CD14-positive monocyte (primary cell): ENCODE measurements at regions not wholly inside any gene's neighbourhood (a gene's known extent, or its start where the extent isn't known, plus 50 kb on each side); places are given as distances from the start of the nearest gene placed in this dataset.

Experiments
- DNase-seq, 3 donors: peaks; one replicate each; pipeline ENCODE4 v3.0.0-alpha.2; 2011 to 2022
- H2AFZ ChIP-seq: 2 replicates; pipeline ENCODE4 v1.6.0; 2012; ENCODE audit warnings: mild to moderate bottlenecking, low read depth, low read length, inconsistent platforms; ENCODE audit not compliant: insufficient read depth, poor library complexity, severe bottlenecking
- H3K27ac ChIP-seq, 2 donors: 1 replicate in 1 of 2; 2 replicates in 1 of 2; pipeline ENCODE4 v1.5.1; 2012 to 2013; ENCODE audit warnings: low read length in 2 of 2, control low read depth in 1 of 2, inconsistent platforms in 1 of 2, low read depth in 1 of 2, mild to moderate bottlenecking in 1 of 2
- H3K27me3 ChIP-seq, 2 donors: one replicate each; pipeline versions ENCODE4 v1.6.0 to v1.6.1; 2011 to 2013; ENCODE audit warnings: low read length in 2 of 2; ENCODE audit not compliant: control insufficient read depth in 2 of 2, insufficient read depth in 2 of 2
- H3K36me3 ChIP-seq, 2 donors: replicated peaks in 1 of 2; 1 replicate in 1 of 2; 2 replicates in 1 of 2; pipeline versions ENCODE4 v1.5.1 to v1.6.1; 2012 to 2013; ENCODE audit warnings: low read length in 2 of 2, control low read depth in 1 of 2, inconsistent platforms in 1 of 2, mild to moderate bottlenecking in 1 of 2; ENCODE audit not compliant: insufficient read depth in 2 of 2, control insufficient read depth in 1 of 2
- H3K4me1 ChIP-seq, 2 donors: 1 replicate in 1 of 2; 2 replicates in 1 of 2; pipeline versions ENCODE4 v1.5.1 to v1.6.1; 2012 to 2013; ENCODE audit warnings: low read length in 2 of 2, control low read depth in 1 of 2, inconsistent platforms in 1 of 2, mild to moderate bottlenecking in 1 of 2, moderate library complexity in 1 of 2; ENCODE audit not compliant: insufficient read depth in 2 of 2, control insufficient read depth in 1 of 2
- H3K4me2 ChIP-seq: replicated peaks from 2 replicates; pipeline ENCODE3; 2012; ENCODE audit warnings: low read length, moderate library complexity, mild to moderate bottlenecking; ENCODE audit not compliant: poor library complexity, severe bottlenecking; ENCODE audit errors: extremely low read depth
- H3K4me3 ChIP-seq, 3 experiments: fragments of 200-600 bp in 1 of 3; sonication (generic) in 1 of 3; replicated peaks in 1 of 3; 1 replicate in 2 of 3; 2 replicates in 1 of 3; pipeline ENCODE4 v1.5.1; 2011 to 2013; ENCODE audit warnings: low read length in 3 of 3, mild to moderate bottlenecking in 3 of 3, control low read depth in 2 of 3, low read depth in 2 of 3, inconsistent platforms in 1 of 3, moderate library complexity in 1 of 3
- H3K79me2 ChIP-seq: 2 replicates; pipeline ENCODE4 v1.6.0; 2012; ENCODE audit warnings: mild to moderate bottlenecking, control low read depth, inconsistent platforms, low read length, moderate library complexity; ENCODE audit not compliant: insufficient read depth
- H3K9ac ChIP-seq: 2 replicates; pipeline ENCODE4 v1.6.0; 2017; ENCODE audit warnings: low read length, mild to moderate bottlenecking; ENCODE audit not compliant: insufficient read depth, poor library complexity, severe bottlenecking
- H3K9me3 ChIP-seq, 2 donors: replicated peaks in 1 of 2; 1 replicate in 1 of 2; 2 replicates in 1 of 2; pipeline versions ENCODE4 v1.5.1 to v1.6.1; 2012 to 2013; ENCODE audit warnings: low read length in 2 of 2, control low read depth in 1 of 2; ENCODE audit not compliant: control insufficient read depth in 1 of 2, insufficient read depth in 1 of 2
- H4K20me1 ChIP-seq: 2 replicates; pipeline ENCODE4 v1.6.0; 2012; ENCODE audit warnings: mild to moderate bottlenecking, low read length, control low read depth, moderate library complexity; ENCODE audit not compliant: insufficient read depth
- H3K27ac Mint-ChIP-seq, 7 donors: one replicate each; pipeline ENCODE4 v1.8.0; 2020; ENCODE audit warnings: mild to moderate bottlenecking in 7 of 7, mixed read lengths in 7 of 7, moderate library complexity in 6 of 7, inconsistent platforms in 2 of 7
- H3K27me3 Mint-ChIP-seq, 3 donors: one replicate each; pipeline ENCODE4 v1.8.0; 2021 to 2022; ENCODE audit warnings: low read depth in 3 of 3, mild to moderate bottlenecking in 3 of 3, mixed read lengths in 3 of 3, moderate library complexity in 3 of 3, inconsistent platforms in 1 of 3
- H3K36me3 Mint-ChIP-seq, 2 donors: one replicate each; pipeline ENCODE4 v1.8.0; 2020; ENCODE audit warnings: mixed read lengths in 2 of 2, inconsistent platforms in 1 of 2, mild to moderate bottlenecking in 1 of 2
- H3K4me1 Mint-ChIP-seq: one replicate; pipeline ENCODE4 v1.8.0; 2020; ENCODE audit warnings: mild to moderate bottlenecking, mixed read lengths
- H3K4me3 Mint-ChIP-seq, 2 donors: one replicate each; pipeline ENCODE4 v1.8.0; 2020; ENCODE audit warnings: mild to moderate bottlenecking in 2 of 2, mixed read lengths in 2 of 2, moderate library complexity in 1 of 2
- H3K9me3 Mint-ChIP-seq, 7 donors: one replicate each; pipeline ENCODE4 v1.8.0; 2020 to 2022; ENCODE audit warnings: mixed read lengths in 7 of 7, mild to moderate bottlenecking in 6 of 7, moderate library complexity in 6 of 7, inconsistent platforms in 2 of 7
- WGBS: methylation state at CpG from one replicate; pipeline ENCODE4 v1.1.5; 2013; ENCODE audit warnings: missing lambda C conversion rate; ENCODE audit not compliant: insufficient coverage; 5-methylcytosine and 5-hydroxymethylcytosine counted together
- intact Hi-C, 2 donors: fragments of 100-400 bp; cut with micrococcal nuclease; formaldehyde crosslinking; loops; one replicate each; pipeline versions ENCODE4 v1.15.0 to v1.15.1; 2023
- TF ChIP-seq, protein P1 (sequence below): fragments of 200-600 bp; IDR thresholded peaks from one replicate; pipeline ENCODE4 v1.8.0; 2022; ENCODE audit warnings: antibody characterized with exemption, mild to moderate bottlenecking

DNA sequence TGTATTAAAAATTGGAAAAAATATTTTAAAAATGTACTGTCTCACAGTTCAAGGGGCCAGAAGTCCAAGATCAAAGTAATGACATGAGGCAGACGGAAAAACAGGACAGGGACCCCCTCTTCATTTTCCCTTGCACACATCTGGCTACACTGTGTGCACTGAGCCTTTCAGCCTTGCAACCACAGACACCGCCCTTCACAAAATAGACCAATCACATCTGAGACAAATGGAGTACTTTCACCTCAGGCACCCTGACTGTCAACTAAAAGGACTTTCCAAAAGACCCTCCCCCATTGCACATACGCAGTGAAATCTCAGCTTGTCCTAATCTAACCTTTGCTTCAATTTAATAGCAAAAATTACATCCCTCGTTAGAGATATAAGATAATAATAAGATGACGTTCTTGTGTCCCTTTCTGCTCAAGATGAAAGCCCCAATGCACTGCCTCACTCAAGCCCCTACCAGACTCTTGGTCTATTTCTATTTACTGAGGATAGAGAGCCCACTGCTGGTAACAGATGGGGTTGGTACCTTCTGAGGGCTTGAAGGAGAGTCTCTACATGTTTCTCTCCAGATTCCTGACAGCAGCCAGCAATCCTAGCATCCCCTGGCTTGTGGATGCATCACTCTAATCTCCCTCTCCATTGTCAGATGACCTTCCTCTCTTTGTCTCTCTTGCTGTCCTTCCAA is 514.8 kb upstream of the ADAMTS16 start:
- no peak overlapping the region for H2AFZ ChIP-seq
- no peak overlapping the region for H3K9ac ChIP-seq
- H3K4me1 ChIP-seq, result no peaks in the 10 kb centered on the region
- H3K27me3 ChIP-seq, result no peaks in the 10 kb centered on the region
- no peaks in the 10 kb centered on the region for H3K36me3 ChIP-seq
- Mint-ChIP-seq H3K4me3 (no peak overlapping the region), H3K27me3 (no peaks in the 10 kb centered on the region), H3K4me1 (no peaks in the 10 kb centered on the region), H3K9me3 (peaks cover 0 to 4% (median 0%) of the 10 kb centered on the region in 7 donors), H3K36me3 (no peaks in the 10 kb centered on the region), H3K27ac (peak overlapping the region in 1 of 7 donors; percentile 60)
- intact Hi-C loops, result no loop called here
- H3K79me2 ChIP-seq, result no peaks in the 10 kb centered on the region
- TF ChIP-seq, protein P1, sequence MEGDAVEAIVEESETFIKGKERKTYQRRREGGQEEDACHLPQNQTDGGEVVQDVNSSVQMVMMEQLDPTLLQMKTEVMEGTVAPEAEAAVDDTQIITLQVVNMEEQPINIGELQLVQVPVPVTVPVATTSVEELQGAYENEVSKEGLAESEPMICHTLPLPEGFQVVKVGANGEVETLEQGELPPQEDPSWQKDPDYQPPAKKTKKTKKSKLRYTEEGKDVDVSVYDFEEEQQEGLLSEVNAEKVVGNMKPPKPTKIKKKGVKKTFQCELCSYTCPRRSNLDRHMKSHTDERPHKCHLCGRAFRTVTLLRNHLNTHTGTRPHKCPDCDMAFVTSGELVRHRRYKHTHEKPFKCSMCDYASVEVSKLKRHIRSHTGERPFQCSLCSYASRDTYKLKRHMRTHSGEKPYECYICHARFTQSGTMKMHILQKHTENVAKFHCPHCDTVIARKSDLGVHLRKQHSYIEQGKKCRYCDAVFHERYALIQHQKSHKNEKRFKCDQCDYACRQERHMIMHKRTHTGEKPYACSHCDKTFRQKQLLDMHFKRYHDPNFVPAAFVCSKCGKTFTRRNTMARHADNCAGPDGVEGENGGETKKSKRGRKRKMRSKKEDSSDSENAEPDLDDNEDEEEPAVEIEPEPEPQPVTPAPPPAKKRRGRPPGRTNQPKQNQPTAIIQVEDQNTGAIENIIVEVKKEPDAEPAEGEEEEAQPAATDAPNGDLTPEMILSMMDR, result no peak
- no peak overlapping the region for H3K27ac ChIP-seq
- DNase-seq, result no peak
- H3K4me3 ChIP-seq, result no peak overlapping the region
- no peak overlapping the region for H3K4me2 ChIP-seq
- H4K20me1 ChIP-seq, result no peaks in the 10 kb centered on the region
- WGBS, result 100% methylated on average over 1 of the region's 5 CpGs
- H3K9me3 ChIP-seq, result peaks cover 0 to 6% of the 10 kb centered on the region in 2 donors

DNA sequence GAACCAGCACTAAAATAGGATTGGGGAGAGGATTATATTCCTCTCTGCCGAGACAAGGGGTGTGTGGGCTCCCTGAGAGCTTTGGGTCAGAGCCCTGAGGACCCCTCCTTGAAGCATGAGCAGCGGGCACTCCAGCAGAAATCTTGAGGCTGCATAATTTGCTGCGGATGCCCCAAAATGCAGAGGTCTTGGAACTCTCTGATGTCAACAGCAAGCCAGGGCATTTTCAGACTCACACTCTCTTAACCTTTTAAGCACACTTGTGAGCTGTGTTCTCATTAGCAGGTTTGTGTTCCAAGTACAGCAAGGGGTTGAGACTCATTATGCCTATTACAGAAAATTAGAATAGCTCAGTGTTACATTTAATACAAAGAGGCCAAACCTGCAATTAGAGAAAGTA is 513.0 kb upstream of the ADAMTS16 start:
- Histone ChIP-seq H3K27me3 (no peaks in the 10 kb centered on the region), H3K9me3 (peaks cover 6 to 18% of the 10 kb centered on the region in 2 donors), H3K4me2 (no peak overlapping the region), H4K20me1 (no peaks in the 10 kb centered on the region), H3K27ac (no peak overlapping the region), H3K79me2 (no peaks in the 10 kb centered on the region), H3K4me3 (no peak overlapping the region), H2AFZ (no peak overlapping the region), H3K36me3 (no peaks in the 10 kb centered on the region), H3K9ac (no peak overlapping the region), H3K4me1 (no peaks in the 10 kb centered on the region)
- Mint-ChIP-seq H3K27me3 (no peaks in the 10 kb centered on the region), H3K4me3 (no peak overlapping the region), H3K27ac (no peak overlapping the region), H3K36me3 (no peaks in the 10 kb centered on the region), H3K9me3 (peaks cover 0 to 7% (median 2%) of the 10 kb centered on the region in 7 donors), H3K4me1 (no peaks in the 10 kb centered on the region)
- TF ChIP-seq, protein P1, result no peak
- intact Hi-C loops, result no loop called here
- WGBS, result 89% methylated on average over 3 of the region's 3 CpGs
- DNase-seq, result no peak
